ENCODE measurements at regions not wholly inside any gene's neighbourhood (a gene's known extent, or its start where the extent isn't known, plus 50 kb on each side); places are given as distances from the start of the nearest gene placed in this dataset.
A peak's percentile ranks its signal among the peaks of the same experiment; 100 is the strongest.

- TF ChIP-seq MAFK (IDR thresholded peaks at IDR 0.05; ENCODE audit: partially characterized antibody) (no peak), GATA3 (IDR thresholded peaks at IDR 0.05; ENCODE audit: borderline replicate concordance) (peak; percentile 44; the same call in 1 of the 2 replicates), JUNB (IDR thresholded peaks at IDR 0.05) (peak; percentile 32; the same call in 1 of the 2 replicates)
- ChIA-PET POLR2A (no interaction called here), CTCF (no interaction called here)
- FAIRE-seq (no peak), ATAC-seq (no peak), DNase-seq (ENCODE audit: low read depth in 1 of 2, low spot score in 1 of 2) (no peak)
- H3K4me2 ChIP-seq: peak overlapping the region; percentile 60
- H3K9me3 ChIP-seq: no peaks in the 10 kb centered on the region
- H3K27ac ChIP-seq: peak overlapping the region; percentile 56 to 64; a peak in 5 of 6 replicates
- no peak overlapping the region for H3K4me3 ChIP-seq
- H3K4me1 ChIP-seq: peaks cover 27% of the 10 kb centered on the region
These were observed 199.5 kb upstream of the HS3ST1 start for GRCh38 chr4:11628093-11628725.

GRCh38 chr4:11626066-11626465 is 197.4 kb upstream of the HS3ST1 start:
- Histone ChIP-seq H3K4me1 (peaks cover 26% of the 10 kb centered on the region), H3K4me3 (no peak overlapping the region), H3K27ac (no peak overlapping the region), H3K9me3 (no peaks in the 10 kb centered on the region), H3K4me2 (no peak overlapping the region)
- ChIA-PET POLR2A (no interaction called here), CTCF (no interaction called here)
- DNase-seq (ENCODE audit: low read depth in 1 of 2, low spot score in 1 of 2): no peak
- 58% methylated on average over 4 of the region's 4 CpGs for WGBS (ENCODE audit: missing lambda C conversion rate)
- ATAC-seq: no peak
- FAIRE-seq: no peak
- TF ChIP-seq MAX (IDR thresholded peaks at IDR 0.05) (no peak), ESRRA (IDR thresholded peaks at IDR 0.05; ENCODE audit: borderline replicate concordance, low read length) (no peak), RFX5 (IDR thresholded peaks at IDR 0.05) (no peak), SMC3 (IDR thresholded peaks at IDR 0.05) (no peak), HOXB13 (CRISPR knock-in tag; IDR thresholded peaks at IDR 0.05; ENCODE audit: low read depth) (no peak), POLR2AphosphoS2 (conservative IDR thresholded peaks at IDR 0.05; ENCODE audit: low read length) (no peak), E2F6 (IDR thresholded peaks at IDR 0.05; ENCODE audit: borderline replicate concordance, low read depth) (no peak), USF2 (IDR thresholded peaks at IDR 0.05) (no peak), ZC3H11A (IDR thresholded peaks at IDR 0.05) (no peak), ATOH8 (CRISPR knock-in tag; IDR thresholded peaks at IDR 0.05; ENCODE audit: low read depth) (no peak), BHLHE40 (IDR thresholded peaks at IDR 0.05; ENCODE audit: low read depth, low read length) (no peak)

GRCh38 chr4:11625211-11625610 is 196.5 kb upstream of the HS3ST1 start:
- ATAC-seq (no peak), DNase-seq (ENCODE audit: low read depth in 1 of 2, low spot score in 1 of 2) (no peak), FAIRE-seq (no peak)
- H3K4me1 ChIP-seq: peaks cover 26% of the 10 kb centered on the region
- ChIA-PET CTCF (no interaction called here), POLR2A (no interaction called here)
- H3K27ac ChIP-seq: no peak overlapping the region; a peak in 2 of 6 replicates
- TF ChIP-seq USF2 (IDR thresholded peaks at IDR 0.05): no peak
- no peak for TF ChIP-seq BHLHE40 (IDR thresholded peaks at IDR 0.05; ENCODE audit: low read depth, low read length)
- no peak for TF ChIP-seq POLR2AphosphoS2 (conservative IDR thresholded peaks at IDR 0.05; ENCODE audit: low read length)
- TF ChIP-seq FOSL2 (IDR thresholded peaks at IDR 0.05): no peak
- no peak for TF ChIP-seq FOSL2 (CRISPR knock-in tag; IDR thresholded peaks at IDR 0.05)
- no peak for TF ChIP-seq TP53 (CRISPR knock-in tag; IDR thresholded peaks at IDR 0.05)
- TF ChIP-seq CEBPB (IDR thresholded peaks at IDR 0.05): no peak
- TF ChIP-seq ZFP36 (IDR thresholded peaks at IDR 0.05; ENCODE audit: borderline replicate concordance, partially characterized antibody): no peak
- TF ChIP-seq JUN (IDR thresholded peaks at IDR 0.05): no peak
- TF ChIP-seq JUNB (IDR thresholded peaks at IDR 0.05): no peak
- TF ChIP-seq ZC3H11A (IDR thresholded peaks at IDR 0.05): no peak
- no peak for TF ChIP-seq KDM5A (IDR thresholded peaks at IDR 0.05)
- TF ChIP-seq NR3C1 (IDR thresholded peaks at IDR 0.05): no peak
- TF ChIP-seq CBX2 (IDR thresholded peaks at IDR 0.05; ENCODE audit: borderline replicate concordance, low read depth): no peak
- no peak for TF ChIP-seq RCOR1 (IDR thresholded peaks at IDR 0.05; ENCODE audit: low read depth, low read length)
- TF ChIP-seq CBX8 (IDR thresholded peaks at IDR 0.05): no peak
- TF ChIP-seq HMGXB4 (CRISPR knock-in tag; IDR thresholded peaks at IDR 0.05; ENCODE audit: borderline replicate concordance): no peak
- TF ChIP-seq HES2 (IDR thresholded peaks at IDR 0.05): no peak
- TF ChIP-seq CHD2 (IDR thresholded peaks at IDR 0.05; ENCODE audit: low read length, partially characterized antibody): no peak
- 77% methylated on average over 7 of the region's 7 CpGs for WGBS (ENCODE audit: missing lambda C conversion rate)
- no peak overlapping the region for H3K4me2 ChIP-seq
- H3K4me3 ChIP-seq: no peak overlapping the region
- H3K9me3 ChIP-seq: no peaks in the 10 kb centered on the region
